Epithelial cell of proximal tubule (primary cell): ENCODE measurements at regions not wholly inside any gene's neighbourhood (a gene's known extent, or its start where the extent isn't known, plus 50 kb on each side); places are given as distances from the start of the nearest gene placed in this dataset.

Source experiments
- DNase-seq: peaks from one replicate; pipeline ENCODE4 v3.0.0-alpha.2; 2011; ENCODE audit warnings: low read depth
- H3K4me3 ChIP-seq: 2 replicates; pipeline ENCODE4 v1.5.1; 2011; ENCODE audit warnings: low read depth, mild to moderate bottlenecking, low read length
- CTCF ChIP-seq: conservative IDR thresholded peaks from 2 replicates; pipeline ENCODE4 v1.5.1; 2012; ENCODE audit warnings: low read depth, mild to moderate bottlenecking, low read length

- H3K4me3 ChIP-seq = no peak overlapping the region
- DNase-seq = no peak
- no peak for TF ChIP-seq CTCF
Observed at GRCh38 chr11:27907530-27907929, 200.4 kb downstream of the KIF18A start.

- no peak for TF ChIP-seq CTCF
- DNase-seq = no peak
- no peak overlapping the region for H3K4me3 ChIP-seq
Observed at GRCh38 chr11:27907091-27907490, 200.9 kb downstream of the KIF18A start.

- DNase-seq = no peak
- H3K4me3 ChIP-seq = no peak overlapping the region
Observed at GRCh38 chr11:27904358-27905055, 203.4 kb downstream of the KIF18A start.

GRCh38 chr11:27902981-27903624, 202.8 kb upstream of the BDNF start:
- no peak for TF ChIP-seq CTCF
- DNase-seq = peak; percentile 80
- no peak overlapping the region for H3K4me3 ChIP-seq

More at GRCh38 chr11:27904358-27905055, 203.4 kb downstream of the KIF18A start:
- TF ChIP-seq CTCF = no peak

GRCh38 chr11:27898166-27898565, 197.9 kb upstream of the BDNF start:
- no peak for TF ChIP-seq CTCF
- H3K4me3 ChIP-seq = no peak overlapping the region
- DNase-seq = no peak

- no peak for DNase-seq
- H3K4me3 ChIP-seq = no peak overlapping the region
- TF ChIP-seq CTCF = no peak
Observed at GRCh38 chr11:27896096-27896495, 195.8 kb upstream of the BDNF start.

GRCh38 chr11:27894552-27894951, 194.3 kb upstream of the BDNF start:
- TF ChIP-seq CTCF = no peak
- no peak for DNase-seq
- H3K4me3 ChIP-seq = no peak overlapping the region
